ENCODE measurements at regions not wholly inside any gene's neighbourhood (a gene's known extent, or its start where the extent isn't known, plus 50 kb on each side); places are given as distances from the start of the nearest gene placed in this dataset.

- TF ChIP-seq SMC3 (IDR thresholded peaks at IDR 0.05; ENCODE audit: low read depth, low read length) (no peak), CTCF (conservative IDR thresholded peaks at IDR 0.05; ENCODE audit: low read depth, low read length) (no peak), POLR2A (IDR thresholded peaks at IDR 0.05; ENCODE audit: low read depth, low read length) (no peak), MAFK (IDR thresholded peaks at IDR 0.05; ENCODE audit: low read depth, low read length) (no peak), CEBPB (IDR thresholded peaks at IDR 0.05; ENCODE audit: low read depth, low read length) (no peak), BHLHE40 (IDR thresholded peaks at IDR 0.05; ENCODE audit: low read depth, low read length) (no peak), CHD1 (IDR thresholded peaks at IDR 0.05; ENCODE audit: low read depth, low read length) (no peak), RFX5 (IDR thresholded peaks at IDR 0.05; ENCODE audit: low read depth, low read length) (no peak), USF2 (IDR thresholded peaks at IDR 0.05; ENCODE audit: low read depth, low read length) (no peak), NFE2L2 (IDR thresholded peaks at IDR 0.05; ENCODE audit: low read depth, low read length) (no peak), MXI1 (IDR thresholded peaks at IDR 0.05; ENCODE audit: borderline replicate concordance, low read depth, low read length) (no peak)
Measured at GRCh38 chr18:25881149-25881548, 209.3 kb downstream of the SS18 start.

All from IMR-90 (cell line).